Stimulated activated CD8-positive, alpha-beta memory T cell treated with anti-CD3 and anti-CD28 coated beads, Interleukin-4, amount 100 ng/mL, for 24 hours (primary cell): ENCODE measurements at regions not wholly inside any gene's neighbourhood (a gene's known extent, or its start where the extent isn't known, plus 50 kb on each side); places are given as distances from the start of the nearest gene placed in this dataset.

Experiments used
- DNase-seq: peaks from one replicate; pipeline ENCODE4 v3.0.0-alpha.2; 2020; ENCODE audit warnings: low read depth

GRCh38 chr5:125750861-125751186 is 672.4 kb upstream of the GRAMD2B start:
- no peak for DNase-seq

GRCh38 chr5:125756456-125756855 is 666.8 kb upstream of the GRAMD2B start:
- no peak for DNase-seq

DNA sequence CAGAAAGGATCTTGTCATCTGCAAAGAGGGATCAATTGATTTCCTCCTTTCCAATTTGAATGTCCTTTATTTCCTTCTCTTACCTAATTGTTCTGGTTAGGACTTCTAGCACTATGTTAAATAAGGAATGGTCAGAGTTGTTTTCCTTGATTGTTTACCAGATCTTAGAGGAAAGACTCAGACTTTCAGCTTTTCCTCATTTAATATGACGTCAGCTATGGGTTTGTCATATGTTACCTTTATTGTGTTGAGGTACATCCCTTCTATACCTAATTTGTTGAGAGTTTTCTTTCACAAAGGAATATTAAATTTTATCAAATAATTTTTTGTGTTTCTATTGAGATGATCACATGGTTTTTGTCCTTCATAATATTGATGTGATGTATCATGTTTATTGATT is 656.5 kb upstream of the GRAMD2B start:
- DNase-seq = no peak

GRCh38 chr5:125775896-125776295 is 647.3 kb upstream of the GRAMD2B start:
- no peak for DNase-seq

DNA sequence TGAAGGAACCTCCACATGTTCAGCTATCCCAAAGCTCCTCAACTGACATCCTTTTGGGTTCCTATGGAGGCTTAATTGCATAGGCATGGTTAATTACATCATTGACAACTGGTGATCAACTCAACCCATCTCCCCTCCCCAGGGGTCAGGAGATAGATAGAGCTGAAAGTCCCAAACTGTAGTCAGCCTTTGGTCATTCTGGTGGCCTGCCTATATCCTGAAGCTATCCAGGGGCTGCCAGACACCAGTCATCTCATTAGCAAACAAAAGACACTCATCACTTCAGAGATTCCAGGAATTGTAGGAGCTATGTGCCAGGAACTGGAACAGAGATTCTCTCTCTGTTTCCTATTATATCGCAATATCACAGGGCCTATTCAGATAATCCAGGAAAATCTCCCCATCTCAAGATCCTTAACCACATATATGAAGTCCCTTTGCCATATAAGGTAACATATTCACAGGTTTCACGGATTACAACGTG is 646.5 kb upstream of the GRAMD2B start:
- DNase-seq = no peak

DNA sequence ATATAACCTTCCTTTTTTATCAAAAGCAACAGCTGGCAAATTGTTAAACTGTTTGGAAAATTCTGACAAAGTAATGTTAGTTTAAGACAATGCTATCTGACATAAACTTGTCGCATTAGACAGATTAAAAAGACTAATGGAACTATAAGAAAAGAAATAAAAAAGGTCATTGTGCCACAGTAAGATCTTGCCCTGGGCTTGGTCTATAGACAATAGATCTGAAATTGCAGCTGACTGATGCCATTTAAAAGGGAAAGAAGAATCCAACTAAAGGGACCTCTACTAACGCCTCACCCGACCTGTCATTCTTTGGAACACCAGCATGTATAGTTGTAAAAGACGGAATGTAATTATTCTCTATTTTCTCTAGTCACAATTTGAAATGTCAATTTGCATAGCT is 644.4 kb upstream of the GRAMD2B start:
- DNase-seq = no peak

DNA sequence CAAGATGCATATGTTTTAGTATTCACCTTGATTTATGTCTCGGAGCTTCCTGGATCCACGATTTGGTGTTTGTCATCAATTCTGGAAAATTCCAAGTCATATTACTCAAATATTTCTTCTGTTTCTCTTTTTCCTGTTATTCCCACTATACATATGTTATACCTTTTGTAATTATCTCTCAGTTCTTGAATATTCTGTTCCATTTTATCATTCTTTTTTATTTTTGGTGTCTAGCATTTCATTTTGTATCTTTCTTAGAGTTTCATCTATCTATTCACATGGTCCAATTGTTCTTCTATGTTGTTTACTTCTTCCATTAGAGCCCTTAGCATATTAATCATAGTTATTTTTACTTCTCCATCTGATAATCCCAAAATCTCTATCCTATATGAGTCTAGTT is 637.8 kb upstream of the GRAMD2B start:
- DNase-seq = no peak

- DNase-seq = no peak
Observed at GRCh38 chr5:125786021-125786420, 637.2 kb upstream of the GRAMD2B start.

GRCh38 chr5:125793470-125793869 is 629.7 kb upstream of the GRAMD2B start:
- DNase-seq = no peak

DNA sequence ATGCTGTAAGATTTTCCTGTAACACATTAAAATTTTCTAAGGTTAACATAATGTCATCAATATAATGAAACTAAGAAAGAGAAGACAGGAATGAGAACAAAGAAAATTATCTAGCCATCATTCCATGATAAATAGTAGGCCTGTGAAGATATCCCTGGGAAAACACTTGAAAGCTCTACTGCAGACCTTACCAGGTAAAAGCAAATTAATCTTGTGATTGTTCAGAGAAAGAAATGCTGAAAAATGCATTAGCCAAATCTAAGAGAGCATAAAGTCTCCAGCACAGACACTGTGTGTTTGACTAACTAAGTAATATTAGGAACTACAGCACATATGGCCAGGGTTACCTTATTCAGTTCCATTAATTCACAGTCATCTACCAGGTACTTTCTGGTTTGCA is 628.3 kb upstream of the GRAMD2B start:
- DNase-seq = no peak

- no peak for DNase-seq
Observed at GRCh38 chr5:125798307-125798706, 624.9 kb upstream of the GRAMD2B start.

- no peak for DNase-seq
Observed at GRCh38 chr5:125812651-125813050, 610.6 kb upstream of the GRAMD2B start.

- DNase-seq = no peak
Observed at GRCh38 chr5:125813221-125813974, 609.8 kb upstream of the GRAMD2B start.

- DNase-seq = no peak
Observed at GRCh38 chr5:125814119-125814518, 609.1 kb upstream of the GRAMD2B start.

DNA sequence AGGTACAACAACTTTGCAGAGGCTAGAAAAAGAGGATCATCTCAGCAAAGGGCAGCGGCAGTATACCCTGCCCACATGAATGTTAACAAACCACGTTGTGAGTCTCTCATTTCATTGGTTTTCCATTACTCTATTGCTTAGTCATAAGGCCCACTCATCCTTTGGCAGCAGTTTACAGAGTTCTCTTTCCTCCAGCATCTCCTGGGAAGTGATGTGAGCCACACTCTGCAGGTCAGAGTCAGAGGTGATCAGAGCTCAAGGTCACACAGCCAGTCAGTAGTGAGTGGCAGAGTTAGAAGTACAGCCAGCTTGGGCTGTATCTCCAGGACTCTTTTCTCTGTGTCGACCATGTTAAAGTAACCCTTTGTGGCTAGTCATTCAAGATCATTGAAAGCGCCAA is 599.6 kb upstream of the GRAMD2B start:
- no peak for DNase-seq

- DNase-seq = no peak
Observed at GRCh38 chr5:125826214-125826613, 597.0 kb upstream of the GRAMD2B start.

- DNase-seq = no peak
Observed at GRCh38 chr5:125829349-125829748, 593.9 kb upstream of the GRAMD2B start.

DNA sequence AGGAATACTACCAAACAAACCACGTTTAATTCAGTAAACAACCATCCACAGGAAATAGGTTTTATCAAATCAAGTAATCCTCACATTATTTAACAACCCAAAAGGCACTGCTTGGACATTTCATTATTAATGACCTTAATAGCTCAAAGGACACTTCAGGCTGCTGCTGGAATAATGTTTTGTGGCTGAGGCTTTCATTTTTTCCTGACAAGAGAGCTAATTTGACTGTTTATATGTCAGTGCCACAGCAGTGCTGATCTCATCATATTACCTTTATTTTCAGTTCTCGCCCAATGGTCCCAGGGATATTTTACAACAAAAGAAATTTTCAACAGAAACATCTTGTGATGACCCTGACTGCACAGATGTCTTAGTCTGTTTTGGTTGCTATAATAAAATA is 589.8 kb upstream of the GRAMD2B start:
- no peak for DNase-seq

DNA sequence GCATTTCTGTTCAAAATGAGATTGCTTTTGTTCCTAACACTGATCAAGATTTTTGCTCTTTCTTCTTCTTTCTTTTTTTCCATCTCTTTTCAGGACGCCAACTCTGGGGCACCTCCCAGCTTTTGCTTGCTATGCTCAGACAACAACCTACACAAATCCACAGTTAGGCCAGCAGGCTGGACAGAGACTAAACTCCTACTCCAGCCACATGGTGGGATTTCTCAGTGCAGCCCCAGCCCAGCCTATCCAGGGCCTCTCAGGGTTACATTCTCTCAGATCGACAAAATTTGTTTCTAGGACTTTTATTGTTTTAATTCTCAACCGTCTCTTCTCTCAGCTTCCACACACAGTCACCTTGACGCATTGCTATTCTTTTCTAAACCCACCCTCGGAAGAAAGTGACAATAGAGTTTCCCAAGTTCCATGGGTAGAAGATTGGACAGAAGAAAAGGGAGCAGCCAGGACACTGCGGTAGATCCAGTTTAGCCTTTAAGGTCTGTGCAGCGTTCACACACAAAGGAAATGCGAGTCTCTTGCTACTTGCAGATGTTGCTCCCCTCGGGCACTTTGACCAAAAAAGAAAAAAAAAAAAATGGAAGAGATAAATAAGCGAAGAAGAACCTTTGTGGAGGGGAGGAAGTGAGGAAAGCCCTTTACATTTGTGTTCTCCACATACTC is 588.6 kb upstream of the GRAMD2B start:
- no peak for DNase-seq

- no peak for DNase-seq
Observed at GRCh38 chr5:125835293-125836172, 587.7 kb upstream of the GRAMD2B start.

DNA sequence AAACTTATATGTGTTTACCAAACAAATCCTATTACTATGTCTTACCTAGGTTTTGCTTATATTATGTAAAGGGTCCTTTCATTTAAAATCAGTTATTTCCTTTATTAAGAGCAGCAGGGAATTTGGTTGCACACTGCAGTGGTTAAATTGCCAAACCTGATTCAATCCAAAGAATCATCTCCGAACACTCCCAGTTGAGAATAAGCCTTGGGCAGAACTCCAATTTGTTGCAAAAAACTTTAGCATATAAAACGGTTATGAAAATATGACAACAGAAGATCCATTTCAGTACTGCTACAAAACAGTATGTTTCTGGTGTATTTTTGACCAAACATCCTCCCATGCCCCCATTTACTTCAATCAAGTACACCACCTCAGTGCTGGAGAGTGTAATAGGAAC is 587.0 kb upstream of the GRAMD2B start:
- no peak for DNase-seq

DNA sequence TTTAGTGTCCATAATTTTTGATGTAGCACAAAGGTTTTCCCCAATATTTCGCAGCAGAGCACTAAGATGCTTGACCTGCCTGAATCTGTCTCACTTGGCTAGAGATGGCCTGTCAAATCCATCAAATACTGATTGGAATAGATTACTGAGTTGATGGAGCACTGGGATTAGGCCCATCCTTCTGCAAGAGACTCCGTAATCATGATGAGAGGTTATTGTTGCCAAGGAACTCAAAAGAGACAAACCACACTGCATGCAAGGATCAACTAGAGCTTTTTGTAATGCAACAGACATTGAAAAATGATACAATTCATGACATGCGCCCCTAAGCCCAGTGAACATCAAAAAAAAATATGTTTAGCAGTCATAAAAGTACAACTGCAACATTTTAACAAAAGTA is 585.3 kb upstream of the GRAMD2B start:
- DNase-seq = no peak

GRCh38 chr5:125847561-125847960 is 575.6 kb upstream of the GRAMD2B start:
- no peak for DNase-seq
